ENCODE measurements at regions not wholly inside any gene's neighbourhood (a gene's known extent, or its start where the extent isn't known, plus 50 kb on each side); places are given as distances from the start of the nearest gene placed in this dataset.

DNA sequence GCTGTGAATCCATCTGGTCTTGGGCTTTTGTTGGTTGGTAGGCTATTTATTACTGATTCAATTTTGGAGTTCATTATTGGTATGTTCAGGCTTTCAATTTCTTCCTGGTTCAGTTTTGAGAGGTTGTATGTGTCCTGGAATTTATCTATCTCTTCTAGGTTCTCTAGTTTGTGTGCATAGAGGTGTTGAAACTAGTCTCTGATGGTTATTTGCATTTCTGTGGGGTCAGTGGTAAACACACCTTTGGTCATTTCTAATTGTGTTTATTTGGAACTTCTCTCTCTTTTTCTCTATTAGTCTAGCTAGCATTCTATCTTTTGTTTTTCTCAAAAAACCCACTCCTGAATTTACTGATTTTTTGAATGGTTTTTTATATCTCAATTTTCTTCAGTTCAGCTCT lies 70.1 kb upstream of the IRAK1BP1 start:
- no peaks in the 10 kb centered on the region for H4K20me1 ChIP-seq (ENCODE audit: insufficient read depth)
- no peaks in the 10 kb centered on the region for H3K79me2 ChIP-seq (ENCODE audit: insufficient read depth)
- no peaks in the 10 kb centered on the region for H3K9me2 ChIP-seq
- no peaks in the 10 kb centered on the region for H3K36me3 ChIP-seq (replicated peaks in 1 of 2; ENCODE audit: control insufficient read depth in 1 of 2, insufficient read depth in 2 of 2, low read length in 1 of 2)
- POLR2A ChIA-PET = no interaction called here
- H3F3A ChIP-seq (replicated peaks; ENCODE audit: insufficient read depth) = no peaks in the 10 kb centered on the region
- H3K9ac ChIP-seq = no peak overlapping the region
- no peak overlapping the region for H2AFZ ChIP-seq (ENCODE audit: low read depth)
- no peak for TF ChIP-seq EP300 (IDR thresholded peaks at IDR 0.05; ENCODE audit: borderline replicate concordance in 1 of 2, low read depth in 1 of 2, low read length in 1 of 2)
- no peak for TF ChIP-seq NFIC (IDR thresholded peaks at IDR 0.05; ENCODE audit: borderline replicate concordance)
- TF ChIP-seq SMC3 (IDR thresholded peaks at IDR 0.05; ENCODE audit: low read depth, low read length) = no peak
- TF ChIP-seq RXRA (IDR thresholded peaks at IDR 0.05; ENCODE audit: borderline replicate concordance, low read depth) = no peak
- TF ChIP-seq, protein P1, sequence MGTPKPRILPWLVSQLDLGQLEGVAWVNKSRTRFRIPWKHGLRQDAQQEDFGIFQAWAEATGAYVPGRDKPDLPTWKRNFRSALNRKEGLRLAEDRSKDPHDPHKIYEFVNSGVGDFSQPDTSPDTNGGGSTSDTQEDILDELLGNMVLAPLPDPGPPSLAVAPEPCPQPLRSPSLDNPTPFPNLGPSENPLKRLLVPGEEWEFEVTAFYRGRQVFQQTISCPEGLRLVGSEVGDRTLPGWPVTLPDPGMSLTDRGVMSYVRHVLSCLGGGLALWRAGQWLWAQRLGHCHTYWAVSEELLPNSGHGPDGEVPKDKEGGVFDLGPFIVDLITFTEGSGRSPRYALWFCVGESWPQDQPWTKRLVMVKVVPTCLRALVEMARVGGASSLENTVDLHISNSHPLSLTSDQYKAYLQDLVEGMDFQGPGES (IDR thresholded peaks at IDR 0.05; ENCODE audit: low read depth, low read length) = no peak
- no peak for TF ChIP-seq ELF1 (IDR thresholded peaks at IDR 0.05)
- no peak for TF ChIP-seq CHD2 (IDR thresholded peaks at IDR 0.05; ENCODE audit: low read length, partially characterized antibody)
- TF ChIP-seq FOXJ3 (CRISPR knock-in tag; IDR thresholded peaks at IDR 0.05) = no peak
- TF ChIP-seq, protein P2, sequence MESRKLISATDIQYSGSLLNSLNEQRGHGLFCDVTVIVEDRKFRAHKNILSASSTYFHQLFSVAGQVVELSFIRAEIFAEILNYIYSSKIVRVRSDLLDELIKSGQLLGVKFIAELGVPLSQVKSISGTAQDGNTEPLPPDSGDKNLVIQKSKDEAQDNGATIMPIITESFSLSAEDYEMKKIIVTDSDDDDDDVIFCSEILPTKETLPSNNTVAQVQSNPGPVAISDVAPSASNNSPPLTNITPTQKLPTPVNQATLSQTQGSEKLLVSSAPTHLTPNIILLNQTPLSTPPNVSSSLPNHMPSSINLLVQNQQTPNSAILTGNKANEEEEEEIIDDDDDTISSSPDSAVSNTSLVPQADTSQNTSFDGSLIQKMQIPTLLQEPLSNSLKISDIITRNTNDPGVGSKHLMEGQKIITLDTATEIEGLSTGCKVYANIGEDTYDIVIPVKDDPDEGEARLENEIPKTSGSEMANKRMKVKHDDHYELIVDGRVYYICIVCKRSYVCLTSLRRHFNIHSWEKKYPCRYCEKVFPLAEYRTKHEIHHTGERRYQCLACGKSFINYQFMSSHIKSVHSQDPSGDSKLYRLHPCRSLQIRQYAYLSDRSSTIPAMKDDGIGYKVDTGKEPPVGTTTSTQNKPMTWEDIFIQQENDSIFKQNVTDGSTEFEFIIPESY (IDR thresholded peaks at IDR 0.05; ENCODE audit: borderline replicate concordance, low read depth) = no peak
- TF ChIP-seq RFX5 (IDR thresholded peaks at IDR 0.05; ENCODE audit: low read length) = no peak
- no peak for TF ChIP-seq POLR2AphosphoS5 (IDR thresholded peaks at IDR 0.05; ENCODE audit: low read depth, low read length)
- no peak for TF ChIP-seq FOXM1 (IDR thresholded peaks at IDR 0.05; ENCODE audit: low read depth)
- TF ChIP-seq EZH2phosphoT487 (IDR thresholded peaks at IDR 0.05; ENCODE audit: borderline replicate concordance, low read depth) = no peak
- TF ChIP-seq, protein P3, sequence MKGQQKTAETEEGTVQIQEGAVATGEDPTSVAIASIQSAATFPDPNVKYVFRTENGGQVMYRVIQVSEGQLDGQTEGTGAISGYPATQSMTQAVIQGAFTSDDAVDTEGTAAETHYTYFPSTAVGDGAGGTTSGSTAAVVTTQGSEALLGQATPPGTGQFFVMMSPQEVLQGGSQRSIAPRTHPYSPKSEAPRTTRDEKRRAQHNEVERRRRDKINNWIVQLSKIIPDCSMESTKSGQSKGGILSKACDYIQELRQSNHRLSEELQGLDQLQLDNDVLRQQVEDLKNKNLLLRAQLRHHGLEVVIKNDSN (IDR thresholded peaks at IDR 0.05; ENCODE audit: borderline replicate concordance, low read depth) = no peak
- TF ChIP-seq SIN3A (IDR thresholded peaks at IDR 0.05; ENCODE audit: borderline replicate concordance, low read depth, low read length) = no peak
- no peak for TF ChIP-seq YY1 (IDR thresholded peaks at IDR 0.05; ENCODE audit: low read depth)
- TF ChIP-seq RAD21 (IDR thresholded peaks at IDR 0.05; ENCODE audit: low read length) = no peak
- TF ChIP-seq GATA2 (CRISPR knock-in tag; IDR thresholded peaks at IDR 0.05) = no peak
- no peak for TF ChIP-seq JUND (IDR thresholded peaks at IDR 0.05)
- TF ChIP-seq, protein P4, sequence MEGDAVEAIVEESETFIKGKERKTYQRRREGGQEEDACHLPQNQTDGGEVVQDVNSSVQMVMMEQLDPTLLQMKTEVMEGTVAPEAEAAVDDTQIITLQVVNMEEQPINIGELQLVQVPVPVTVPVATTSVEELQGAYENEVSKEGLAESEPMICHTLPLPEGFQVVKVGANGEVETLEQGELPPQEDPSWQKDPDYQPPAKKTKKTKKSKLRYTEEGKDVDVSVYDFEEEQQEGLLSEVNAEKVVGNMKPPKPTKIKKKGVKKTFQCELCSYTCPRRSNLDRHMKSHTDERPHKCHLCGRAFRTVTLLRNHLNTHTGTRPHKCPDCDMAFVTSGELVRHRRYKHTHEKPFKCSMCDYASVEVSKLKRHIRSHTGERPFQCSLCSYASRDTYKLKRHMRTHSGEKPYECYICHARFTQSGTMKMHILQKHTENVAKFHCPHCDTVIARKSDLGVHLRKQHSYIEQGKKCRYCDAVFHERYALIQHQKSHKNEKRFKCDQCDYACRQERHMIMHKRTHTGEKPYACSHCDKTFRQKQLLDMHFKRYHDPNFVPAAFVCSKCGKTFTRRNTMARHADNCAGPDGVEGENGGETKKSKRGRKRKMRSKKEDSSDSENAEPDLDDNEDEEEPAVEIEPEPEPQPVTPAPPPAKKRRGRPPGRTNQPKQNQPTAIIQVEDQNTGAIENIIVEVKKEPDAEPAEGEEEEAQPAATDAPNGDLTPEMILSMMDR (IDR thresholded peaks at IDR 0.05) = no peak
- H3K27me3 ChIP-seq (ENCODE audit: insufficient read depth) = no peaks in the 10 kb centered on the region
- H3K27ac ChIP-seq (ENCODE audit: low read depth in 2 of 2, low read length in 1 of 2) = no peak overlapping the region
- no peak for DNase-seq
- no peaks in the 10 kb centered on the region for H3K4me1 ChIP-seq (ENCODE audit: control insufficient read depth in 1 of 2, insufficient read depth in 2 of 2, low read depth in 1 of 2, low read length in 1 of 2)
- H3K9me3 ChIP-seq = 0 out of 2 replicates have a peak, but pooled peaks cover 6% of the 10 kb centered on the region
- no peak overlapping the region for H3K4me2 ChIP-seq
- CTCF ChIA-PET = interaction anchor here (1.0 kb wide), 1 partner anchor 13 kb away, joined by 4 read pairs; no protein-coding TSS in a partner anchor
- no peak overlapping the region for H3K4me3 ChIP-seq (ENCODE audit: low read depth in 2 of 2, low read length in 1 of 2)
